ENCODE measurements at regions not wholly inside any gene's neighbourhood (a gene's known extent, or its start where the extent isn't known, plus 50 kb on each side); places are given as distances from the start of the nearest gene placed in this dataset.

DNA sequence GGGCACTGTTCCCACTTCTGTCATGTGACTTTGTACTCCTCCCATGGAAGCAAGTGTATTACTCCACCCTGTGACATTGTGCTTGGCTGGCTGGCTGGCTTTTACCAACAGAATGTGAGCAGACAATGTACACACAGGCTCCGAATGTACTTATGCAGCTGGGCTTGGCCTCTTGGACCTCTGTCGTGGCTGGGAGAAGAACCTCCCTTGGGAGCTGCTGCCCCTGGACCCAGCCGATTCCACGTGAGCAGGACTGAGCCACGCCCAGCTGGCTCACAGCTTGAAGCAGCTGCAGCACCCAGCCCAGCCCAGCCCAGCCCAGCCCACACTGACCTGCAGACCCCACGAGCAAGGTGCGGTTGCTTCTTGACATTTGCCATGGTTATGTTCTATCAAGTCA lies 177.5 kb downstream of the RBFOX3 start:
- intact Hi-C loops (cut with DNase I): no loop called here
- TF ChIP-seq POLR2A (IDR thresholded peaks at IDR 0.05): no peak
- TF ChIP-seq, protein P1, sequence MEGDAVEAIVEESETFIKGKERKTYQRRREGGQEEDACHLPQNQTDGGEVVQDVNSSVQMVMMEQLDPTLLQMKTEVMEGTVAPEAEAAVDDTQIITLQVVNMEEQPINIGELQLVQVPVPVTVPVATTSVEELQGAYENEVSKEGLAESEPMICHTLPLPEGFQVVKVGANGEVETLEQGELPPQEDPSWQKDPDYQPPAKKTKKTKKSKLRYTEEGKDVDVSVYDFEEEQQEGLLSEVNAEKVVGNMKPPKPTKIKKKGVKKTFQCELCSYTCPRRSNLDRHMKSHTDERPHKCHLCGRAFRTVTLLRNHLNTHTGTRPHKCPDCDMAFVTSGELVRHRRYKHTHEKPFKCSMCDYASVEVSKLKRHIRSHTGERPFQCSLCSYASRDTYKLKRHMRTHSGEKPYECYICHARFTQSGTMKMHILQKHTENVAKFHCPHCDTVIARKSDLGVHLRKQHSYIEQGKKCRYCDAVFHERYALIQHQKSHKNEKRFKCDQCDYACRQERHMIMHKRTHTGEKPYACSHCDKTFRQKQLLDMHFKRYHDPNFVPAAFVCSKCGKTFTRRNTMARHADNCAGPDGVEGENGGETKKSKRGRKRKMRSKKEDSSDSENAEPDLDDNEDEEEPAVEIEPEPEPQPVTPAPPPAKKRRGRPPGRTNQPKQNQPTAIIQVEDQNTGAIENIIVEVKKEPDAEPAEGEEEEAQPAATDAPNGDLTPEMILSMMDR (IDR thresholded peaks at IDR 0.05): no peak
- H3K36me3 ChIP-seq (replicated peaks in 1 of 2; ENCODE audit: insufficient read depth in 1 of 2, low read depth in 2 of 2): no peaks in the 10 kb centered on the region
- H3K27me3 ChIP-seq: no peaks in the 10 kb centered on the region
- DNase-seq (no peak), ATAC-seq (no peak)
- no peaks in the 10 kb centered on the region for H3K4me1 ChIP-seq
- H3K9me3 ChIP-seq: no peaks in the 10 kb centered on the region
- no peak overlapping the region for H3K4me3 ChIP-seq
- H3K27ac ChIP-seq: no peak overlapping the region
- WGBS, 2 donors: 42 to 47% methylated on average over 5 to 7 of the region's 7 CpGs

GRCh38 chr17:79431175-79431574 lies 179.7 kb downstream of the RBFOX3 start:
- no peaks in the 10 kb centered on the region for H3K36me3 ChIP-seq (replicated peaks in 1 of 2; ENCODE audit: insufficient read depth in 1 of 2, low read depth in 2 of 2)
- no peak overlapping the region for H3K27ac ChIP-seq
- intact Hi-C loops (cut with DNase I): no loop called here
- 52 to 70% methylated on average over 8 of the region's 8 CpGs for WGBS, 2 donors
- H3K27me3 ChIP-seq: no peaks in the 10 kb centered on the region
- no peaks in the 10 kb centered on the region for H3K9me3 ChIP-seq
- ATAC-seq (no peak), DNase-seq (no peak)
- H3K4me1 ChIP-seq: no peaks in the 10 kb centered on the region
- no peak overlapping the region for H3K4me3 ChIP-seq
- no peak for TF ChIP-seq POLR2A (IDR thresholded peaks at IDR 0.05)
- TF ChIP-seq, protein P1 (IDR thresholded peaks at IDR 0.05): no peak

DNA sequence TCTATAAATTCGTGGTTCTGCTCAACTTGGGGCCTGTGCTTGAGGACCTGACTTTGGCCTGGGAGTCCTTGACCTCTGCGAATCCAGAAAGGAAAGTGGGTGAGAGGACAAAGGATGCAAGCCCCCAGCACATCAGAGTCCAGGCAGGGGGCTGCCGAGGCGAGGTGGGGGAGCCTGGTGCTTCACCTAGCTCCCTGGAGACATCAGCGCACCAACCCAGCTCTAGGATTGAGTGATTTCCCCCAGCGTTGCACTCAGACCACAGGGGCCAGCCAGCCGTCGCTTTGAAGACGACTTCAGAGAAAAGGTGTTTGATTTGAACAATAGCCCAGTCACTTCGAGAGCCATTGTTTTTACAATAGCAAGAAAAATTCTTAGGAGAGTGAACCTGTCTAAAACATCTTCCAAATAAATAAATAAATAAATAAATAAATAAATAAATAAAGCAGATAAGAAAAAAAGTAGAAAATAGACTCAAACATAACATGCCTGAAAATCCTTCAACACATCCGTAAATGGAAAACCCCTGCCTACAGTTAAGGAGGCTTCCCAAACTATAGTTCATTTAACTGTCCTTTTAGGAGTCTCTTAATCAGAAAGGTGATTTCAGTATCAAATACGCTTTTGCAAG lies 180.9 kb downstream of the RBFOX3 start:
- no peaks in the 10 kb centered on the region for H3K9me3 ChIP-seq
- ATAC-seq (no peak), DNase-seq (no peak)
- intact Hi-C loops (cut with DNase I): no loop called here
- no peak overlapping the region for H3K4me3 ChIP-seq
- no peak overlapping the region for H3K27ac ChIP-seq
- no peaks in the 10 kb centered on the region for H3K4me1 ChIP-seq
- 33 to 37% methylated on average over 12 of the region's 12 CpGs for WGBS, 2 donors
- TF ChIP-seq, protein P1 (IDR thresholded peaks at IDR 0.05): no peak
- no peak for TF ChIP-seq POLR2A (IDR thresholded peaks at IDR 0.05)
- no peaks in the 10 kb centered on the region for H3K36me3 ChIP-seq (replicated peaks in 1 of 2; ENCODE audit: insufficient read depth in 1 of 2, low read depth in 2 of 2)
- H3K27me3 ChIP-seq: no peaks in the 10 kb centered on the region

DNA sequence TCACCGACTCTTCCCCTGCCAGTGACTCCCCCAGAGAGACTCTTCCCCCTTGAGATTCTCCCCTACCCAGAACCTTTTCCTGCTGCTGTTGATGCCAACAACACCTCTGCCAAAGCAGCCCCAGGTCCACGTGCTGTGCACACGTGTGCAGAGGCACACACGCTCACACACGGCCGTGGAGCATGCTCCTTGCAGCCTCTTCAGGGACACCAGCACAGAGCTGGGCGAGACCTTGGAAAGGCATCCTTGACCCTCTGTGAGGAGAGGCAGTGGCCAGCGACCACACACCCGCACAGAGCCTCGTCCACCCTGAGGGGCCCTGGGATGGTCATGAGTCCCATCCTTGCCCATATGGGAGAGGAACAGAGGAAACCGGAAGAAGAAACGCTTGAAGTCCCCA lies 181.9 kb downstream of the RBFOX3 start:
- no peak for TF ChIP-seq POLR2A (IDR thresholded peaks at IDR 0.05)
- TF ChIP-seq, protein P1 (IDR thresholded peaks at IDR 0.05): no peak
- WGBS, 2 donors: 63 to 64% methylated on average over 11 to 12 of the region's 12 CpGs

More for the DNA sequence above, 181.9 kb downstream of the RBFOX3 start:
- no peak for DNase-seq
- ATAC-seq: no peak
- intact Hi-C loops (cut with DNase I): no loop called here
- H3K4me3 ChIP-seq: no peak overlapping the region
- H3K9me3 ChIP-seq: no peaks in the 10 kb centered on the region
- H3K4me1 ChIP-seq: no peaks in the 10 kb centered on the region
- no peaks in the 10 kb centered on the region for H3K27me3 ChIP-seq
- no peaks in the 10 kb centered on the region for H3K36me3 ChIP-seq (replicated peaks in 1 of 2; ENCODE audit: insufficient read depth in 1 of 2, low read depth in 2 of 2)
- no peak overlapping the region for H3K27ac ChIP-seq

Measured in body of pancreas (tissue), 4 donors.